ENCODE measurements at regions not wholly inside any gene's neighbourhood (a gene's known extent, or its start where the extent isn't known, plus 50 kb on each side); places are given as distances from the start of the nearest gene placed in this dataset.
A peak's percentile ranks its signal among the peaks of the same experiment; 100 is the strongest.
"Not testable (repeated sequence)": the region's sequence is repeated elsewhere in the genome, so short reads cannot be mapped to it uniquely, and the experiment has no call there.

DNA sequence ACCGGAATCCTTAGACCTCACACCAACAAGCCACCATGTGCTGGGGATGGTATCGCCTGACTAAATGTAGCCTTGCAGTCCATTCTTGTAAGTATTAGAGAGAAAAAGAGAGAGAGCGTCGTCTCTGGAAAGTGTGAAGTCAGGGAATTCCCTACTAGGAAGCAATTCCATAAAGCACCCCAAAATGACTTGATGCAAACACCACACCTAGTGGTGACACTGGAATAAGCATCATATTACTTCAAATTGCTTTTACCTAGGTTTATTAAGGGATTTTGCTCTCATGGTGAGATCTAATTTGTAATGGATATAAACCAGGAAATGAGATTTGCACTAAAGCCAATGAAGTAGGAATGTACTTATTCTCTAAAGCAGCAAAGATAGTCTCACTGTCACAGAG lies 111.4 kb upstream of the METTL9 start:
- in situ Hi-C loops (cut with HindIII; ENCODE audit: low pct_ligation_motif_present, low pct_unique_long_range_greater_than_20kb, low sequenced_read_pairs), result not testable (repeated sequence)

DNA sequence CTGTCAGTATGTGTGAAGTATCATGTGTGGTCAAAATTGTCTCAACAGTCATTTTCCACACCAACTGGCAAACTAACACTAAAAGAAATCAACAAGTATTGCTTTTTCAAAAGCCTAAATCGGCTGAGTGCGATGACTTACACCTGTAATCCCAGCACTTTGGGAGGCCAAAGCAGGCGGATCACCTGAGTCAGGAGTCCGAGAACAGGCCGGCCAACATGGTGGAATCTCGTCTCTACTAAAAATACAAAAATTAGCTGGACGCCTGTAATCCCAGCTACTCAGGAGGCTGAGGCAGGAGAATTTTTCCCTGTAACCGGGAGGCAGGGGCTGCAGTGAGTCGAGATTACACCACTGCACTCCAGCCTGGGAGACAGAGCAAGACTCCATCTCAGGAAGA lies 100.3 kb upstream of the METTL9 start:
- DNase-seq; in situ Hi-C loops (cut with HindIII; ENCODE audit: low pct_ligation_motif_present, low pct_unique_long_range_greater_than_20kb, low sequenced_read_pairs): not testable (repeated sequence)

More for the DNA sequence above, 111.4 kb upstream of the METTL9 start:
- peak; percentile 9 for DNase-seq

DNA sequence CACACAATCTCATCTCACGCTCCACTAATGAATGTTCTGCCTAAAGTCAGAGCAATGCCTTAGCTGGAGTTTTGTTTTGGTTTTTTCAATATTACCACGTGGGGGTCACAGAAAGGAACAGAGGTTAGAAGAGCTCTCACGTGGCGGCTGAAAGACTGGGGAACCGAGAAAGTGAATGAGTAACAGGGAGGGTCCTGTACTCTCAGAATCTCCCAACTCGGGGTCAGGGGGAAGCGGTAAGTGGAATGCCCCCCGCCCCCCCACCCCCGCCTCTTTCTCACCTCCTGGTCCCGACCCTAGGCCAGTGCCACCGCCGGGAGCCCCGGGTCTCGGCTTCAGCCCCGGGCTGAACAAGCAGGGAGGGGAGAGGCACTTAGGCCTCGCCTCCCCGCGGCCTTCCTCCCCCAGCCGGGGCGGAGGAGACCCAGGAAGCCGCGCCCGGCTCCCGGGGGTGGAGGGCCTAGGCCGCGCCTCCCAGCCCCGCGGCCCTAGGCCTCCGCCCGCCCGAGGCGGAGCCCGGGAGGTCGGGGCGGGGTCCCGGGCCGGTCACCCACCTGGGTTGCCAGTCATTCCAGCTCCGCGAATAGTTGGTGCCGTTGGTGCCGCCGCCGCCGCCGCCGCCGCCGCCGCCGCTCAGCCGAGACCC lies 98.0 kb upstream of the METTL9 start:
- in situ Hi-C loops (cut with HindIII; ENCODE audit: low pct_ligation_motif_present, low pct_unique_long_range_greater_than_20kb, low sequenced_read_pairs), result not testable (repeated sequence)

DNA sequence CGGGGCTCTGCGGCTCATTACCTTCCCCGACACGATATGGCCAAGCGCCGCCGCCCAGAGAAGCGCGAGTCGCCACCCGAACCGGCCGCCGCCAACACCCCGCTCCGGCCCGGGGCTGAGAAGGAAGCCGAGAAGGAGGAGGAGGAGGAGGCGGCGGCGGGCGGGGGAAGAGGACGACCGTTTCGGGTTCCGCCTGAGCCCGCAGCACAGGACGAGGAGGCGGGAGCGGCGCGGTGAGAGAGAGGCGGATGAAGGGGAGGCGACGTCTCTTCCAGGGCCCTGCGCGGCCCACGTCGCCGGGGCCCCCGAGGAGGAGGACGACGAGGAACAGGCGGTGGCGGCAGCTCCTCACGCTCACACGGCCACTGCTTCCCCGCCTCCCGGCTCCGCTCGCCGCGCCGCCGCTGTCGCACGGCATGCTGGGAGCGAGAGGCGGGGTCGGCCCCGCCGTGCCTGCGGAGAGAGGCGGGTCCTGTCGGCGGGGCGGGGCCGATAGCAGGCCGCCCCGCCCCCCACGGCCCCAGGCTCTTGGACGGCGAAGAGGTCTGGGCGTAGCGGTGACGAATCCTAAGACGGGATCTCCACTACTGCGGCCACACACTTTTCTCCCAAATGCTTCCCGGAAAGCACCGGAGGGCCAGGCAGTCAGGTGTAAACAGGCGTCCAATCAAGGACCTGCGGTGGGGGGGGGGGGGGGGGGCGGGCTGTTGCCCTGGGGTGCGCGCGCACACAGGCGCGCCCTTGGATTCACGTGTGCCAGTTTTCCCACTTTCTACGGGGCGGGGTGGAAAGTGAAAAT lies 97.3 kb upstream of the METTL9 start:
- peak; percentile 96 for DNase-seq
- in situ Hi-C loops (cut with HindIII; ENCODE audit: low pct_ligation_motif_present, low pct_unique_long_range_greater_than_20kb, low sequenced_read_pairs), result no loop called here

More for the DNA sequence above, 98.0 kb upstream of the METTL9 start:
- DNase-seq, result peak; percentile 88

DNA sequence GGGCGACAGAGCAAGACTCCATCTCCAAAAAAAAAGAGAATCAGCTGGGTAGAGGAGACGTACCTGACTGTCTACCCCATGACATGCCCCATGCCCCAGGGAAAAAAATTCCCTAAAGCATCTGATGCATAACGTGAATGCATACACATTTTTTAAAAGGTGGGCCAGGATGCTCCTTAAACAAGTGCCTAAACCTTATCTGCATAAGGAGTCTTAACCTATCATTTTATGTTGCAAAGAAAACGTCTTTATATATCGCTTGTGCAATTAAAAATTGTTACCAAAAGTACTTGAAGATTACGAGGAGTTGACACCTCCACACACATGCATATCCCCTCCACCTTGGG lies 95.8 kb upstream of the METTL9 start:
- in situ Hi-C loops (cut with HindIII; ENCODE audit: low pct_ligation_motif_present, low pct_unique_long_range_greater_than_20kb, low sequenced_read_pairs), result not testable (repeated sequence)
- DNase-seq, result peak; percentile 46

DNA sequence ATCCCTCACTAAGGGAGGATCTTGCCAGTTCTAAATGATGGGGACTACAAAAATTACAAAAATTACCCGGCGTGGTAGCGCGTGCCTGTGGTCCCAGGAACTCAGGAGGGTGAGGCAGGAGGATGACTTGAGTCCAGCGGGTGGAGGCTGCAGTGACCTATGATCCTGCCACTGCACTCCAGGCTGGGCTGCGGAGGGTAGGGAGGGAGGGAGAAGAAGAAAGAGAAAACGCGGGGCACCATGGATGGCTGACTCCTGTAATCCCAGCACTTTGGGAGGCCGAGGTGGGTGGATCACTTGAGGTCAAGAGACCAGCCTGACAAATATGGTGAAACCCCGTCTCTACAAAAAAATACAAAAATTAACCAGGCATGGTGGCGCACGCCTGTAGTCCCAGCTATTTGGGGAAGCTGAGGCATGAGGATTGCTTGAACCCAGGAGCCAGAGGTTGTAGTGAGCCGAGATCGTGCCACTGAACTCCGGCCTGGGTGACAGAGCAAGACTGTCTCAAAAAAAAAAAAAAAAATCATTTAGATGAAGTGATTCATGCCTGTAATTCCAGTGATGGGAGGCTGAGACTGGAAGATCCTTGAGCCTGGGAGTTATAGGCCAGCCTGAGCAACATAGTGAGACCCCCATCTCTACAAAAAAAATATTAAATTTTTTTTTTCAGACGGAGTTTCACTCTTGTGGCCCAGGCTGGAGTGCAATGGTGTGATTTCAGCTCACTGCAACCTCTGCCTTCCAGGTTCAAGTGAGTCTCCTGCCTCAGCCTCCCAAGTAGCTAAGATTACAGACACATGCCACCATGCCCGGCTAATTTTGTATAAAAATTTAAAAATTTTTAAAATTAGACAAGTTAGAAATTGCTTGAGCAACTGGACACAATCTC lies 95.2 kb upstream of the METTL9 start:
- DNase-seq; in situ Hi-C loops (cut with HindIII; ENCODE audit: low pct_ligation_motif_present, low pct_unique_long_range_greater_than_20kb, low sequenced_read_pairs): not testable (repeated sequence)

DNA sequence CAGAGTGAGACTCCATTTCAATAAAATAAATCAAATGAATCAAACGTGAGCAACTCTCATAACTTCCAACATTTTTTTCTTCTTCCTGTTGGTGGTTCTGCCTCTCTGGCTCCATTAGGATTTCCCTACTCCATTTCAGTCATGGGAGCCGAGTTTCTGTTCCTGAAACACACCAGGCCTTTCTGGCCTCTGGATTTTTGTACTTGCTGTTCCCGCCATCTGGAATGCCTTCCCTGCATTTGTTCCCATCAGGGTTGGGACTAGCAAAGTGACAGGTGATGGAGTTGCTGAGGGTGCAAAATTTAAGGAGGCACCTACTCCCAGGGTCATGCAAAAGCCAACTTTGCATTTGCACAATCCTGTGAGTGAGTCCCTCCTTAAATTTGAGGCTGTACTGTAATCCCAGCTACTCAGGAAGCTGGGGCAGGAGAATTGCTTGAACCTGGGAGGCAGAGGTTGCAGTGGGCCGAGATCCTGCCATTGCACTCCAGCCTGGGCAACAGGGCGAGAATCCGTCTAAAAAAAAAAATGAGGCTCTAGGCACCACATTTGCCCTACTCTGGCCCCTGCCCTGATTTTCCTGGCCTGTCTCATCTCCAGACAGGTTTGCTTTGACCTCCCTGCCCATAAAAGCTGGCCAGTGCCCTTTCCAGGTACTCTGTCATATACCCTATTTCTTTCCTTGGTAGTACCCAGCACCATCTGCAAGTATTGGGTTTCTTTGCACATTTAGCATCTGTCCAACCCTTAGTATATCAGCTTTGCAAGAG lies 93.4 kb upstream of the METTL9 start:
- in situ Hi-C loops (cut with HindIII; ENCODE audit: low pct_ligation_motif_present, low pct_unique_long_range_greater_than_20kb, low sequenced_read_pairs); DNase-seq: not testable (repeated sequence)

DNA sequence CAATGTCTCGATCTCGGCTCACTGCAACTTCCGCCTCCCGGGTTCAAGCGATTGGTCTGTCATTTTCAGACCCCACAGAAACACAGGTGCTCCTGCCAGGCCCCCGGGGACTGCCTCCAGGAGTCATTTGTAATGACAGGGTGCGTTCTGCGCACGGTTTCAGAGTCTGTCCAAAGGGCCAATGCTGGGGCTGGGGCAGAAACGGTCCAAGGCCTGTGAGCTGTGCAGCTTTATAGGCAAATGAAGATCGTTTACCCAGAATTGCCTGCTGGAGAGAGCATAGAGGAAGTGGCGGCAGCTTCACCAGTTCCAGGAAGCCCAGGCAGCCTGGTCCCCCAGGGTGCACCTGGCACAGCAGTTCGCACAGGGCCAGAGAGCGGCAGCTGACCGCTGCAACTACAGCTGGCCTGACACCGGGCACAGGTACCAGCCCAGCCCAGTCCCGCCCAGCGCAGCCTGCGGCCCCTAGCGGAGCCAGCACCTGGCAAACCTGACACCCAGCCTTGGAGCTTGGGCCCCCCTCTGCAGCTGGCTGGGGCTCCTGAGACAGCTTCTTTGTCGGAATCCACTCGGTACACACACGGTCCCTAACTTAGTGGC lies 92.4 kb upstream of the METTL9 start:
- DNase-seq; in situ Hi-C loops (cut with HindIII; ENCODE audit: low pct_ligation_motif_present, low pct_unique_long_range_greater_than_20kb, low sequenced_read_pairs): not testable (repeated sequence)

DNA sequence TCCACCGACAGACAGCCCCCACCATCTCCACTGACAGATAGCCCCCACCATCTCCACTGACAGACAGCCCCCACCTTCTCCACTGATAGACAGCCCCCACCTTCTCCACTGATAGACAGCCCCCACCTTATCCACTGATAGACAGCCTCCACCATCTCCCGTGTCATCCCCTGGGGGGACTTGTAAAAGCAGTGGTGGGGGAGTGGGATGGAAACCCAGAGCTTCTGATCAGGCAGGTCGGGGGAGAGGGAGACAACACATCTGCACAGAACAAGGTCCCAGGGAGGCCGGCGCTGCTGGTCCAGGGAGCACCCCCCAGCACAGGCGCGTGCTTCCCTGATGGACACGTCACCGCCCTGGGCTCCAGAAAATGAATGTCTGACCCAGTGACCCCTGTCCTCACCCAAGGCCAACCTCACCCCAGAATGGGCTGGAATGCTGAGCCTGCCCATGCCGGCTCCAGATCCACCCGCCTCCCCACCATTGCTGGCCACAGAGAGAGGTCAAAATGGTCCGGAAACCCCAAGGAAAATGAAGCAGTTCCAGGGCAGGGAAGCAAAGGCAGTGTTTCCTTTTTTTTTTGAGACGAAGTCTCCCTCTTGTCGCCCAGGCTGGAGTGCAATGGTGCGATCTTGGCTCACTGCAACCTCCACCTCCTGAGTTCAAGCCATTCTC lies 91.6 kb upstream of the METTL9 start:
- DNase-seq, result not testable (repeated sequence)

DNA sequence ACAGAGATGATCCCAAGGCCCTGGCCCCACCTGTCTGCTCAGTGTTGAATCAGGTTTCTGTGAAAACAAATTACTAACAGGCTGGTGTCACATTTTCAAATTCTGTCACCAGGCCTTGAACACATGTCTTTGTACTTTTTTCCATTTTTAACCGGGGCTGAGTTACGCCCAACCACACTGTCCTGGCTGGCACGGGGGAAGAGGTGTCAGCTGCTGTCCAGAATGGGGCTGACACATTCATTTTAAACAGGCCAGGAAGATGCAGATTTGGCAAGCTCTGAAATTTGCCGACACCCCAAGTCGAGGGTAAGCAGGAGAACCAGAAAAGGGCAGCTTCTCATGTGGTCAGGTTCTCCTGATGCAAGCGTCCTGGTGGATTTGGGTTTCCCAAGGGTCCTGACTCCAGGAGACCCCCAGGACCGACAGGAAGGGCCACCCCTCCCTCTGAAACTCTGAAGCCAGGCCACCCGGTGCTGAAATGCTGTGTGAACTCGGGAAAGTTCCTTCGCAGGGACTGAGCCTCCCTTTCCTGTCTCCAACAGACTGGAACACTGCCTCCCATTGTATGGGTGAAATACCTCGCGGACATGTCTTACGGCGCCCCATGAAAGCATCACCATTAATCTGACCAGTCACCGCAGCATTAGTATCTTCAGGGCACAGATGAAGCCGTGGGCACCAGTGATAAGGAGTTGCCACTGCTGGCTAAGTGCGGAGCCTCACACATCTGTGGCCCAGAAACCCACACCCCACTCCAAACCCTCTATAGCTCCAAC lies 90.5 kb upstream of the METTL9 start:
- in situ Hi-C loops (cut with HindIII; ENCODE audit: low pct_ligation_motif_present, low pct_unique_long_range_greater_than_20kb, low sequenced_read_pairs); DNase-seq: not testable (repeated sequence)

More for the DNA sequence above, 91.6 kb upstream of the METTL9 start:
- in situ Hi-C loops (cut with HindIII; ENCODE audit: low pct_ligation_motif_present, low pct_unique_long_range_greater_than_20kb, low sequenced_read_pairs), result not testable (repeated sequence)

DNA sequence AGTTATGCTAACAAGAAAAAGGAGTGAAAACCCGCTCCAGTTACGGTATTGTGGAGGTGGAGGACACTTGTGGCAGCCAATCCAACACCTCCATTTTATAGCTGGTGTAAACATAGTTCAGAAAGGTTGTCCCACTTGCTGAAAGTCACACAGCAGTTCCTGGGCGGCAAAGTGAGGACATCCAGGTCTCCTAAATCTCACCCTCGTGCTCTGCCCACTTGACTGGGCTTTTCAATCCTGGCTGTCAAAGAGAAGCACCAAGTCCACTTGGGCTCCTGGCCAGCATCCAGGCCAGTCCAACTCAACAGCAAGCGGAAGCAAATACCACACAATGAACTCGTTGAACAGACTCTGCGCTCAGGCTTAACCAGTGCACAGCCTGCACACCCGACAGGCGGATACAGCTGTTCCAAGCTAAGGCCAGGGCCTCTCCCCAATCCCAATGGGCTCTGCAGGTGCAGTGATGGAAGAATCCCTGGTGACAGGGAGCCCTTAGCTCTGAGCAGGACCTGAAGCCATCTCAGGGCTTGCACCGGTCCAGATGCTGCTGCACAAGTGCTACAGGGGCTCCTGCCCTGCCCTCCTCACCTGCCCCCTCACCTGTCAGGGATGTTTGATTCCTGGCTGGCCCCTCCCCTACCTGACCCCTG lies 89.8 kb upstream of the METTL9 start:
- DNase-seq; in situ Hi-C loops (cut with HindIII; ENCODE audit: low pct_ligation_motif_present, low pct_unique_long_range_greater_than_20kb, low sequenced_read_pairs): not testable (repeated sequence)

DNA sequence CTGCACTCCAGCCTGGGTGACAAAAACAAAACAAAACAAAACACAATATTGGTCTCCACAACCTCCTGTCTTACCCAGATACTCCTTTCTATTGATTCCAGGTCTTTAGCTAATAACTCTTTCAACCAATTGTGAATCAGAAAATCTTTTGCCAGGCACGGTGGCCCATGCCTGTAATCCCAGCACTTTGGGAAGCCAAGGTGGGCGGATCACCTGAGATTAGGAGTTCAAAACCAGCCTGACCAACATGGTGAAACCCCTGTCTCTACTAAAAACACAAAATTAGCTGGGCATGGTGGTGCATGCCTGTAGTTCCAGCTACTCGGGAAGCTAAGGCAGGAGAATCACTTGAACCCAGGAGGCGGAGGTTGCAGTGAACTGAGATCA lies 88.5 kb upstream of the METTL9 start:
- DNase-seq; in situ Hi-C loops (cut with HindIII; ENCODE audit: low pct_ligation_motif_present, low pct_unique_long_range_greater_than_20kb, low sequenced_read_pairs): not testable (repeated sequence)

DNA sequence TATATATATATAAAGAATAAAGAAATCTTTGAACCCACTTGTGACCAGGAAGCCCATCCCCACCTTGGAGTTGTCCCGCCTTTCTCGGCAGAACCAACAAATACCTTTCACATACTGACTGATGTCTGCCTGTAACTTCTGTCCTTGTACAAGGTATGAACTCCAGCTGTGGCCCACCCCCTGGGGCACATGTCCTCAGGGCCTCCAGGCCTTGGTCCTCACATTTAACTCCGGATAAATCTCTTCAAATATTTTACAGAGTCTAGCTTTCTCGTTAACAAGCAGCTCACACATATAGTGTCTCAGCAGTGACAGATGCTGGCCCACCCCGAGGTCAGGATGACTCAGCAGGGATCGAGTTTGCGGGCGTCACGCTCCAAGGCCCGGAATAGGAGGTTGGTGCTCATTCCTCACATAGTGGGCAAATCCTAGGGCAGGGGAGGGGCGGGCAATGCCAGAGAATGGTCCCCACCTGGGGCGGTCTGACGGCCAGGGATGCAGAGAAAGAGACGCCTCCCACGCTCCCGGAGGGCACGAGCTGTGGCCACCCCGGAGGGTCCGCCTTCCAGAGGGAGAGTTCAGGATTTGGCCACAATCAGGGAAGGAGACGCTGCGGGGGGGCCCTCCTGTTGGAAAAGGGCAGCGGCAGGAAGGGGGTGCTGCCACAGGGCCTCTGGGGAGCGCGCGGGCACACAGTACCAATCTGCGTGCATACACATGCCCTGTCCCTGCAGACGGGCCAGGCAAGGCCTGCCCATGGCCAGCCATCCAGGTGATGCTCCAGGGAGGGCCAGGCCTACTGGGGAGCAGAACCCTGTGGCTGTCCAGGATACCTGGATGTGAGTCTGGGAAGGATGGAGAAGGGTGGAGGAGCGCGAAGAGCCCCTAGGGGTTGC lies 87.8 kb upstream of the METTL9 start:
- DNase-seq, result peak; percentile 97
- in situ Hi-C loops (cut with HindIII; ENCODE audit: low pct_ligation_motif_present, low pct_unique_long_range_greater_than_20kb, low sequenced_read_pairs), result not testable (repeated sequence)

DNA sequence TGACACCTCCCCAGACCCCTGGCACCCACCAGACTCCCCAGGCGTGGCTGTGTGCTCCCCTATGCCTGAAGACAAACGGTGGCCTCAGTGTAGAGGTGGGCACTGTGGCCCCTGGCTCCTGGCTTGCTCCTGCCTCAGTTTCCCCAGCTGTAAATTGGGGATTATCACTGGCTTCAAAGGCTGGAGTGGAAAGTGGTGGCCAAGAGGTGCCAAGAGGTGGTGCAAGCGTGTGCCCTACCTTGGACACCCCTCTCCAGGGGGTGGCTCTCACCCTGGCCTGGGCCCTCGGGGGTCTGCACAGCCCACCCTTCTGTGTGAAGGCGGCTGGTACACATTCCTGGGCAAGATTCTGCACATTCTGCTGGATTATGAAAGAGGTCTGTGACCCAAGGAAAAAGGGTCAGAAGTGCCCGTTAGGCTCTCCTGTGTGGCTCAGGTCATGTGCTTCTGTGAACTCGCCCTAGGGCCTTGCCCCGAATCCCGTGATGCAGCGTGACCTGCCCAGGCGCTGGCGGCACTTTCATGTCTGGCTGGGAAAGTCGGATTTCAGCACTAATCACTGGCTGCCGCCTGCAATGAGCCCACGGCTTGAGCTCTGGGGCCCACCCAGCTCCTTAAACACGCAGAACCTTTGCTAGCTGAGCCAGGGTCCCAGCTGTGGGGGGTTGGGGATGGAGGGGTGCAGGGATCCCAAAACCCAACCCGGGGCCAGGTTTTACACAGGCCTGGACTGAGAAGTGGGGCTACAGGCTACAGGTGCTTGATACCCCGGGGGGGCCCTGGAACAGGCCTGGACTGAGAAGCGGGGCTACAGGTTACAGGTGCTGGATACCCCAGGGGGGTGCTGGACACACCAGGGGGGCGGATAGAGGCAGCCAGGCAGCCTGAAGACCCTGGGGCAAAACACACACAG lies 86.8 kb upstream of the METTL9 start:
- in situ Hi-C loops (cut with HindIII; ENCODE audit: low pct_ligation_motif_present, low pct_unique_long_range_greater_than_20kb, low sequenced_read_pairs); DNase-seq: not testable (repeated sequence)
